Tibial nerve (tissue), 4 donors: ENCODE measurements at regions not wholly inside any gene's neighbourhood (a gene's known extent, or its start where the extent isn't known, plus 50 kb on each side); places are given as distances from the start of the nearest gene placed in this dataset.

Source experiments
- CTCF ChIP-seq, 5 experiments: fragments of 200-600 bp in 3 of 5; fragments of 450-650 bp in 2 of 5; sonication (generic) in 3 of 5; IDR thresholded peaks; one replicate each; pipeline ENCODE4 v1.5.1; 2016 to 2019; ENCODE audit warnings: antibody characterized with exemption in 5 of 5, mild to moderate bottlenecking in 3 of 5, moderate library complexity in 2 of 5
- EP300 ChIP-seq, 2 donors: sonication (generic); formaldehyde crosslinking; IDR thresholded peaks; one replicate each; pipeline ENCODE4 v1.6.1; 2017; ENCODE audit warnings: antibody characterized with exemption in 2 of 2, mild to moderate bottlenecking in 1 of 2
- POLR2A ChIP-seq, 2 donors: fragments of 450-650 bp; IDR thresholded peaks; one replicate each; pipeline ENCODE4 v1.6.1; 2017; ENCODE audit warnings: antibody characterized with exemption in 2 of 2, mild to moderate bottlenecking in 2 of 2, moderate library complexity in 2 of 2

GRCh38 chr15:37771465-37771864 lies 163.0 kb upstream of the TMCO5A start:
- TF ChIP-seq CTCF (IDR thresholded peaks at IDR 0.05) (no peak), POLR2A (IDR thresholded peaks at IDR 0.05) (no peak), EP300 (IDR thresholded peaks at IDR 0.05) (no peak)
